ENCODE measurements at regions not wholly inside any gene's neighbourhood (a gene's known extent, or its start where the extent isn't known, plus 50 kb on each side); places are given as distances from the start of the nearest gene placed in this dataset.
"Not testable (repeated sequence)": the region's sequence is repeated elsewhere in the genome, so short reads cannot be mapped to it uniquely, and the experiment has no call there.

DNA sequence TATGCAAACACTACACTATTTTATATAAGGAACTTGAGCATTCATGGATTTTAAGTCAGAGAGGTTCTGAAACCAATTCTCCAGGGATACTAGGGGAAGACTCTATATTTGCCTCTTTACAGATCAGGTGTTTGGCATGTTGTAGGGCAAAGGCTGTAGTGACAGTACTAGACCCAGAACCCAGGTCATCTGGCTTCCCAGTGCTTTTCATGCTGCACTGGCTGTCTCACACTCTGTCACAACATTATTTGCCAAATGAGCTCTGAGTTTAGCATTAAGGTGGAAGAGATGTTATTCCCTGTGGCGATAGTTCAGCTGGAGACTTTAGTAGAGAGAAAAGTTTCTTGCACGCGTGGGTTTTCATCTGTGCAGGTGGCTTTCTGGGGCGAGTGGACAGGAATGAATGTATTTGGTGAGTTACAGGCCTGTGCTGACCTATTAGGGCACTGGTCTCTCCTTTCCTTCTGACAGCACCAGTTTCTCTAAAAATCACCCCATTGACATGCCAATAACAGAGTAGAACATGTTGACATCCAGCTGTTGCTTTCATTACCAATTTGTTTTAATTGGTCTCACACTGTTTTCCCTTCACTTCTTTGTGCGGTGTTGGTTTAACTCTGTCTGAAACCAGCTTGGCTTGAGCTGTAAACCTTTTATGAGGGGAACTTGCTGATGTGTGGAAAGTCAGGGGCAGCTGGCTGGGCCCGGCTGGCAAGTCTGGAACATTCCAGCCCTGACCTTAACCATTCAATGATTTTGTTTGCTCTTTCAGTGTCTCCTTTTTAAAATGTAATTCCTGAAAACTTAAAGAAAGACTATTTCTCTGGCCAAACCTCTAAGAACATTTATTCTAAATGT is 643.0 kb upstream of the FAM98A start:
- no peaks in the 10 kb centered on the region for H3K27me3 Mint-ChIP-seq
- H3K27ac Mint-ChIP-seq: no peak overlapping the region
- CTCF ChIA-PET: no interaction called here
- H3K36me3 Mint-ChIP-seq (ENCODE audit: low read depth): no peaks in the 10 kb centered on the region
- no peaks in the 10 kb centered on the region for H3K4me1 Mint-ChIP-seq
- DNase-seq: no peak
- H3K4me3 Mint-ChIP-seq: no peak overlapping the region
- POLR2A ChIA-PET: no interaction called here
- H3K9me3 Mint-ChIP-seq: no peaks in the 10 kb centered on the region

DNA sequence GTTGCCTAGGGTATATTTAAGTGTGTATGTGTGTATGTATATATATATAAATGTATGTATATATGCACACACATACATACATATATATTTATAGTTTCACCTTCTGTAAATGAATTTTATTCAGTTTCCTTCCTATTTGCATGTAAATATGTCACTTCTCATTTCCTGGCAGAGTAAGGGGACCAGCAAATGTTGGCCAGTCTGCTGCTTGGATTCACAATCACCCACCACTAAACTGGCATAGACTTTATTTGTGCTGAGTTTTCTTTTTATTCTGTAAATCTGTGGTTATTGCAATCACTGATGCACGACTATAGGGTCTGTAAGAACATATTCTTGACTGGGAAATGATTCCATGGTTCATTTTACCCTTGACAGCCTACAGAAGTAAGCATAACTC is 640.4 kb upstream of the FAM98A start:
- Mint-ChIP-seq H3K27ac (no peak overlapping the region), H3K4me3 (no peak overlapping the region), H3K9me3 (peaks cover 5% of the 10 kb centered on the region), H3K36me3 (ENCODE audit: low read depth) (no peaks in the 10 kb centered on the region), H3K4me1 (no peaks in the 10 kb centered on the region), H3K27me3 (no peaks in the 10 kb centered on the region)
- no peak for DNase-seq
- POLR2A ChIA-PET: no interaction called here
- CTCF ChIA-PET: no interaction called here

DNA sequence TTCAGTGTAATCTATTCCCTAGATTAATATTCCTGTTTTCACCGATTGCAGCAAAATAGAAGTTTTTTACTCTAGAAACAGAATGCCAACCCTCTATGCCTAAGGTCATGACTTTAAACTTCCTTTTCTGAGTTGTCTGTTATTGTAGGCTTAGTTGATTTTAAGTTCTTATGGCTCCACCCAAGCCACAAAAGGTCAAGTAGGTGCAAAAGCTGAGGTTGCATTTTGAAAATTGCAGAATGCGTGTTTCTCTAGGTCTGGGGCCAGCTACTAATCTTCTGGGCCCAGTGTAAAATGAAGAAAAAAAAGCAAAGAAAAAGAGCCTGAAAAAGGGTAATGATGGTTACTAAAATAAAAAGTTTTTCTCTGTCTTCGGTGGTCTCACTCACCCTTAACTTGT is 635.7 kb upstream of the FAM98A start:
- no peak overlapping the region for H3K4me3 Mint-ChIP-seq
- DNase-seq: no peak
- POLR2A ChIA-PET: no interaction called here
- H3K4me1 Mint-ChIP-seq: no peaks in the 10 kb centered on the region
- CTCF ChIA-PET: no interaction called here
- peaks cover 6% of the 10 kb centered on the region for H3K9me3 Mint-ChIP-seq
- H3K27ac Mint-ChIP-seq: no peak overlapping the region
- H3K36me3 Mint-ChIP-seq (ENCODE audit: low read depth): no peaks in the 10 kb centered on the region
- H3K27me3 Mint-ChIP-seq: no peaks in the 10 kb centered on the region

DNA sequence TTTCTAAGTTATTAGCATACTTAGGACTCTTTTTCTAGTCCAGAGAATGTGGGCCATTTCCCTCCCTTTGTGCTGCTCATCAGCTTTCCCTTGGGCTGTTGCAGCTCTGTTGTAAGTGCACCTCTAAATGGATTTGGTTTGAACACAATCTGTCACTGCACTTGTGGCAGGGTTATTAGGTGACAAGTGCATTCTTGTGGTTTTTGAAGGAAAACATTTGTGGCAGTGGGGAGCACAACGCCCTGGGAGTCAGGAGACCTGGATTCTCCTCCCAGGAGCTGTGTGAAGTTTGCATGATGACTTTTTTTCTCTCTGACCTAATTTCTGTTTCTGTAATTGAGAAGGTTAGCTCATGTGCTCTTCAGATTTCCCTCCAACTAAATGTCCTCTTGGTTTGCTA is 630.9 kb upstream of the FAM98A start:
- DNase-seq: no peak
- H3K36me3 Mint-ChIP-seq (ENCODE audit: low read depth): no peaks in the 10 kb centered on the region
- no peak overlapping the region for H3K27ac Mint-ChIP-seq
- H3K4me3 Mint-ChIP-seq: no peak overlapping the region
- H3K9me3 Mint-ChIP-seq: peaks cover 2% of the 10 kb centered on the region
- ChIA-PET CTCF (no interaction called here), POLR2A (no interaction called here)
- H3K27me3 Mint-ChIP-seq: no peaks in the 10 kb centered on the region
- no peaks in the 10 kb centered on the region for H3K4me1 Mint-ChIP-seq

DNA sequence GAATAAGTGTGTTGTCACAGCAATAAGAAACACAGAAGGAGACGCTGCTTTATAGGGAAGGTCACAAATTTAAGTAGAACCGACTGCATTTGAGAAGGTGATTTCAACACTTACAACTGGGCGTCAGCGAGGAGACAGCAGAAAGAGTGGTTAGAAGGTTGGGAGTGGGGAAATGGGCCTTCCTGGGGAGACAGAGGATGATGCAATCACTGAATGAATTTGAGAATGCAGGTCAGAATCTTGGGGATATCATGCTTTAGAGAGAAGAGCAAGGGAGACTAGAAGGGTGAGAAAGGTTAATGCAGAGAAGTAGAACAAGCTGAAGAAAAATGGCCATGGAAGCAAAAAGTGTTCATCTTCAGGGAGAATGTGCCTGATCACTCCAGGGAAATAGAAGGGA is 616.1 kb upstream of the FAM98A start:
- Mint-ChIP-seq H3K4me1 (no peaks in the 10 kb centered on the region), H3K36me3 (ENCODE audit: low read depth) (no peaks in the 10 kb centered on the region), H3K9me3 (peaks cover 11% of the 10 kb centered on the region), H3K4me3 (no peak overlapping the region), H3K27me3 (no peaks in the 10 kb centered on the region), H3K27ac (no peak overlapping the region)
- ChIA-PET CTCF (no interaction called here), POLR2A (no interaction called here)
- DNase-seq: no peak

DNA sequence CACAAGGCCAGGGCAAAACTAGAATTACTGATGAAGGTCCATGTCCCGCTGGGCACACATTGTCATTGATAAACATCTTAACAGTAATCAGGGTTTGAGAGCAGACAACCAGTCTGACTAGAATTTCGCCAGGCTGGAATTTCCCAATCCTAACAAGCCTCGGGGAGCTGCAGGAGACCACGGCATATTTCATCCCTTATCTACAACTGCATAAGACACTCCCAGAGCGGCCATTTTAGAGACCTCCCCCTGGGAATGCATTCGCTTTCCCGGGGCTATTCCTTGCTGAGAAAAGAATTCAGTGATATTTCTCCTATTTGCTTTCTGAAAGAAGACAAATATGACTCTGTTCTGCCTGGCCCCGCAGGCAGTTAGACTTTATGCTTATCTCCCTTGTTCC is 611.3 kb upstream of the FAM98A start:
- peaks cover 35% of the 10 kb centered on the region for H3K9me3 Mint-ChIP-seq
- H3K27me3 Mint-ChIP-seq; H3K36me3 Mint-ChIP-seq (ENCODE audit: low read depth); H3K27ac Mint-ChIP-seq; DNase-seq; H3K4me3 Mint-ChIP-seq; POLR2A ChIA-PET; H3K4me1 Mint-ChIP-seq; CTCF ChIA-PET: not testable (repeated sequence)

DNA sequence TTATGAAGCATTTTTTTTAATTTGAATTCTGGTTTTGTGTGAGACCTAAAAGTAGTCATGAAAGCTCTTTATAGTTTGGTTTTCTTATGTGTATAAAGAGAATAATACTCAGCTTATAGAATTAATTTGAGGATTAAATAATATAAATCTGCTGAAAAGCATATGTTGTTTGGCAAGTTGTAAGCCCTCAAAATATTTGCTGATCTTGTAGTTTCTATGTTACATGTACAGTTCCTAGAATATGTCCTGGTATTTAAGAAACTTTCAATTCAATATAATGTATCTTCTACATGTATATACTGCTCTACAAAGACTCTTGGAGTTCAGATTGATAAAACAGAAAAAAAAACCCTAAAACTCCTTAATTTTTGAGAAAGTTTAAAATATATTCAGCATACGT is 605.5 kb upstream of the FAM98A start:
- Mint-ChIP-seq H3K4me1 (no peaks in the 10 kb centered on the region), H3K36me3 (ENCODE audit: low read depth) (no peaks in the 10 kb centered on the region), H3K9me3 (peaks cover 26% of the 10 kb centered on the region), H3K27me3 (no peaks in the 10 kb centered on the region), H3K4me3 (no peak overlapping the region), H3K27ac (no peak overlapping the region)
- no peak for DNase-seq
- CTCF ChIA-PET: no interaction called here
- POLR2A ChIA-PET: no interaction called here

DNA sequence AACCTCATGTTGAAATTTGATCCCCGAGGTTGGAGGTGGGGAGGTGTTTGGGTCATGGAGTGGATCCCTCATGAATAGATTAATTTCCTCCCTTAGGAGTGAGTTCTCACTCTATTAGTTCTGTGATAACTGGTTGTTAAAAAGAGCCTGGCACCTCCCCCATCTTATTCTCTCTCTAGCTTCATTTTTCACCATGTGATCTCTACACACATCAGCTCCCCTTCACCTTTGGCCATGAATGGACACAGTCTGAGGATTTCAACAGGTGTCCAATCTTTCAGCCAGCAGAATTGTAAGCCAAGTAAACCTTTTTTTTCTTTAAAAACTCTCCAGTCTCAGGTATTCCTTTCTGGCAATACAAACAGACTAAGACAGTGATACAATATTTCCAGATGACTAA is 602.0 kb upstream of the FAM98A start:
- Mint-ChIP-seq H3K27ac (no peak overlapping the region), H3K9me3 (peaks cover 11% of the 10 kb centered on the region), H3K27me3 (no peaks in the 10 kb centered on the region), H3K36me3 (ENCODE audit: low read depth) (no peaks in the 10 kb centered on the region), H3K4me1 (no peaks in the 10 kb centered on the region), H3K4me3 (no peak overlapping the region)
- CTCF ChIA-PET: no interaction called here
- DNase-seq: no peak
- POLR2A ChIA-PET: no interaction called here

DNA sequence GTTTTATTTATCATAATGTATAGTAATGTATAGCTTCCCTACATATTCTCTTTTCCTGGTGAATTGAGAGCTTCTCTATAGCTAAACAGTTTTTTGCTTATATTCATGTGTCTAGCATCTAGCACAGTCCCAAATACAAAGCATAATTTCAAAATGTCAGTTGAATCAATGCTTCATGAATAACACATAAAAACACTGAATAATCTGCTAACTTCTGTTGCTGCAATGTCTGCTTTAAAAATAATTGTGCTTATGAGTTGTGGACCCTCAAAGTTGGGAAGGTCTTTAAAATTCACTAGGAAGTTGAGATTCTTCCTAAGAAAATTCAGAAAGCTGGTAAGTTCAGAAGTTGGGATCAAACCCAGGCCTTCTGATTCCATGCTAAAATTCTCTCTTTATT is 600.9 kb upstream of the FAM98A start:
- peaks cover 6% of the 10 kb centered on the region for H3K9me3 Mint-ChIP-seq
- no peak for DNase-seq
- CTCF ChIA-PET: no interaction called here

DNA sequence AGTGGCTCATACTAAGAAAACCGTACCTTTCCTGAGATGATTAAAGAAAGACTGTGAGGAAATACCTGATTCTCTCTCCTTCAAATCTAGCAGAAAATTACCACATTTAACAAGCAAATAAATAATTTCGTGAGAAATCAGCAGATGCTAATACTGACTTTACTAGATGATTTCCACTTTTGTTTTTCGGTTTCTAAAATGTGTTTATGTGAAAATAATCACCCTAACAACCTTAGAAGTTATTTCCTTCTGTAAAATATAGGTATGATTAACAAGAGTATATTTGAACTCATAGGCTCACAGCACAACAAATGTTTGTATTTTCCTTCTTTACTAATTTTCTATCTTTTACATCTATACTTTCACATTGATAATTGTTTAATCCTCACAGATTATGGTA is 594.1 kb upstream of the FAM98A start:
- Mint-ChIP-seq H3K9me3 (no peaks in the 10 kb centered on the region), H3K36me3 (ENCODE audit: low read depth) (no peaks in the 10 kb centered on the region), H3K4me3 (no peak overlapping the region), H3K4me1 (no peaks in the 10 kb centered on the region), H3K27me3 (no peaks in the 10 kb centered on the region), H3K27ac (no peak overlapping the region)
- no peak for DNase-seq
- CTCF ChIA-PET: no interaction called here
- POLR2A ChIA-PET: no interaction called here

More for the DNA sequence above, 600.9 kb upstream of the FAM98A start:
- Mint-ChIP-seq H3K4me3 (no peak overlapping the region), H3K27me3 (no peaks in the 10 kb centered on the region), H3K27ac (no peak overlapping the region), H3K36me3 (ENCODE audit: low read depth) (no peaks in the 10 kb centered on the region), H3K4me1 (no peaks in the 10 kb centered on the region)
- POLR2A ChIA-PET: no interaction called here

DNA sequence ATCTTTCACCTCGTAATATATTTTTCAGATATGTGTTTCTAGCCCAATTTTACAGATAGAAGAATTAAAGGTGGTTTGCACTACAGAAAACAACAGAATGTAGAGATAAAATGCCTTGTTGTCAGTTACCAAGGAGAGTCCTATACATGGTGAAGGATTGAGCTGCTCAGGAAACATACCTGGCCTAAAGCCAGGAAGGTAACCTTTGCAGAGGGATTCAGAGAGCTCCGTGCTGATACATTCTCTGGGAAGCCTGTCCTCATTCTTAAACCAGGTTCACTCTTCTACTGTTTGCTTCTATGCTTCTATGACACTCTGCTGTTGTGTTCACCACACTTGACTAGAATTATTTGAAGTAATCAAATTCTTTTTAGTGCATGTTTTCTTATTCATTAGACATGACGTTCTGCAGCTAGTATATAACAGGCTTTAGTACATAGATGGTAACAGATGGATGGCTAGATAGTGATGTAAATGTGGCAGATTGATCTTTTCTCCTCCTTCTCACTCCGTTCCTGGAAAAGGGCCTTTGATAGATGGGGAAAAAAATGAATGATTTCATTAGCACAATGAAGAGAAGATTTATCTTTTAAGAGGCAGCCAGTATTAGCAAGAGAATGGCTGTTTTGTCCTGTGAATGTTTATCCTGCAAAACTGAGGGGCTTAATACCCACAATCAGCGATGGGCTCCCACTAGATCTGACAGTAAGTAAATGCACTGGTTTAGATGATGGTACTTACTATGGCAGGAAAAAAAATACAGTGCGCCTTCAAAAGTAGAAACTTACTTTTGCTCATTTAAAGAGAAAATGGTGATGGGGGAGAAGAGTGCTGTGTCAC is 589.6 kb upstream of the FAM98A start:
- Mint-ChIP-seq H3K4me1 (no peaks in the 10 kb centered on the region), H3K27me3 (no peaks in the 10 kb centered on the region)

DNA sequence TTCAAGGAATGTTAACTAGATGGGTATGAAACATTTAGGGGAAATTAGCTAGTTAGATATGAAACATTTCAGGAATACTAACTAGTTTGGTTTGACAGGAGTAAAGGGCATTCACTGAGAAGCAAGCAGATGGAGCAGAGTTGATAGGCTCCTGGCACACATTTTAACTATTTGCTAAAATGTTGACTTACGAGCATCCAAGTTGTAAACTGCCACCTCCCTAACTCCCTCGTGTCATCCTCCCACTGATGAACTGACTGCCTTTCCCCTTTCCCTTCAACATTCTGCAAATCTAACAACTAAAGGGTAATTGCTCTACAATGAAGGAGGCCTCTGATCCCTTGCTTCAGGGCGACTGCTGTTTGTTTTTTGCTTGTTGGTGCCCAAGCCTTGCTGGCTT is 580.4 kb upstream of the FAM98A start:
- H3K36me3 Mint-ChIP-seq (ENCODE audit: low read depth): no peaks in the 10 kb centered on the region
- no peak overlapping the region for H3K4me3 Mint-ChIP-seq
- no peak overlapping the region for H3K27ac Mint-ChIP-seq
- H3K4me1 Mint-ChIP-seq: no peaks in the 10 kb centered on the region
- no peak for DNase-seq
- no peaks in the 10 kb centered on the region for H3K9me3 Mint-ChIP-seq
- ChIA-PET POLR2A (no interaction called here), CTCF (no interaction called here)
- H3K27me3 Mint-ChIP-seq: no peaks in the 10 kb centered on the region

More for the DNA sequence above, 589.6 kb upstream of the FAM98A start:
- ChIA-PET POLR2A (no interaction called here), CTCF (no interaction called here)
- Mint-ChIP-seq H3K4me3 (no peak overlapping the region), H3K9me3 (no peaks in the 10 kb centered on the region), H3K27ac (no peak overlapping the region), H3K36me3 (ENCODE audit: low read depth) (no peaks in the 10 kb centered on the region)
- no peak for DNase-seq

DNA sequence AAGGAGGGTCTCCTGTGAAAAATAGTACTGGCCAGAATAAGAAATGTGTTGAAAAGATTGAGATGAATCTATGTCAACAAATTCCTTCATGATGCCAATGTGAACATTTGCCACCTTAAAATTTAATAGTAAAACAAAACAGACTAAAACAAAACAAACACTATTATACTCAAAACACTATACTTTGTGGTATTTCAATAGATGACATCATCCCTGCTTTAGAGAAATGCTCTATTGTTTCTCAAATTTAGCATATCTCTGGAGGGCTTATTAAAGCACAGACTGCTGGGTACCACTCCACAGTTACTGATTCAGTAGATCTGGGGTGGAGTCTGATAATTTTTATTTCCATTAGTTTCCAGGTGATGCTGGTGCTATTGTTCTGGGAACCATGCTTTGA is 579.4 kb upstream of the FAM98A start:
- Mint-ChIP-seq H3K4me3 (no peak overlapping the region), H3K27me3 (no peaks in the 10 kb centered on the region), H3K27ac (no peak overlapping the region), H3K36me3 (ENCODE audit: low read depth) (no peaks in the 10 kb centered on the region), H3K4me1 (no peaks in the 10 kb centered on the region), H3K9me3 (no peaks in the 10 kb centered on the region)
- ChIA-PET CTCF (no interaction called here), POLR2A (no interaction called here)
- DNase-seq: no peak

DNA sequence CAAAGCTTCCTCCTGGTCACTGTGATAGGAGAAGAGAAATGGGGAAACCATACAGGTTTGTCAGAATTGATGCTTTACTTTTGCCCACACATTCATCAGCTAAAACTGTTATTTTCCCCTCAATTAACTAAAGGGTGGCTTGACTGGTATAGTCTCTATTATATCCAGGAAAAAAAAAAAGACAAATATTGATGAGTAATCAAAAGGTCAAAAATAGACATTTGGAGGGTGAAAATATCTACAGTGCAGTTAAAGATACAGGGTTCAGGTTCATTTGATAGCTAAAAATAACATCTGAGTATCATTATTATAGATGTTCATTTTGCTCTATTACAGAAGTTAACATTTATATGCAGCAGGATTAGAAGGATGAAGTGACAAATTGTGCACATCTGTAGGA is 577.6 kb upstream of the FAM98A start:
- no peak for DNase-seq
- POLR2A ChIA-PET: interaction anchor here (0.5 kb wide), 1 partner anchor 284 kb away, joined by 6 read pairs; no protein-coding TSS in a partner anchor
- Mint-ChIP-seq H3K4me1 (no peaks in the 10 kb centered on the region), H3K9me3 (peaks cover 7% of the 10 kb centered on the region), H3K27ac (no peak overlapping the region), H3K27me3 (no peaks in the 10 kb centered on the region), H3K4me3 (no peak overlapping the region), H3K36me3 (ENCODE audit: low read depth) (no peaks in the 10 kb centered on the region)
- CTCF ChIA-PET: no interaction called here

All from activated CD4-positive, alpha-beta T cell treated with anti-CD3 and anti-CD28 coated beads, Interleukin-2, amount 10 ng/mL, durations not matched to agents 7 days and 5 days (primary cell).